Lower leg skin (tissue), 3 donors: ENCODE measurements at regions not wholly inside any gene's neighbourhood (a gene's known extent, or its start where the extent isn't known, plus 50 kb on each side); places are given as distances from the start of the nearest gene placed in this dataset.

Source experiments
- POLR2A ChIP-seq, 2 donors: fragments of 450-650 bp; IDR thresholded peaks; one replicate each; pipeline ENCODE4 v1.6.1; 2016 to 2017; ENCODE audit warnings: antibody characterized with exemption in 2 of 2, mild to moderate bottlenecking in 1 of 2, moderate library complexity in 1 of 2
- TF ChIP-seq, protein P1 (sequence below), 3 donors: fragments of 450-650 bp; IDR thresholded peaks; one replicate each; pipeline ENCODE4 v1.5.1; 2016; ENCODE audit warnings: antibody characterized with exemption in 3 of 3, mild to moderate bottlenecking in 3 of 3, moderate library complexity in 2 of 3

DNA sequence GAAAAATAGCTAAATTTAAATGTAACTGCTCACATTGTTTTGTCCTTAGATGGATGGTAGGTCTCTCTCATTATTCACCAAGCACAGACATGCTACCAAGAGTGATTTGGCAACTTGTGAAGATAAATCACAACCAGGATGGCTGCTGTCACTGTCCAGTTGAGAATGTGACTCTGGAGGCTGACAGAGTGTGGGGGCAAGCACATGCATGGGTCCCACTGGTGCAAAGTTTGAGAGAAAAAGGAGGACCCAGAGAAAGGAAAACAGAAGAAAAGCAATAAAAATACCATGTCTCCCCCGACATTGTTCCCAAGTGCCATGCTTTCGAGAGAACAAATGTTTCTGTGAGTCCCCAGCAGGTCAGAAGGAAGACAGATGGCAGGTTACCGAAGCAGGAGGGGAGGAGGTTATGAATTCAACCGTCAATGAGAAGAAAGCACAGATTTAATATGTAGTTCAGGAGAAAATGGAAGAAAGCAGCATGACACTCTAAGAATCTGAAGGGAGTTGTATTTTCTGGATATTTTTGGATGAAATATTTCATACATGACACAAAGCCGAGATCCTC is 73.0 kb upstream of the TSHZ2 start:
- TF ChIP-seq, protein P1, sequence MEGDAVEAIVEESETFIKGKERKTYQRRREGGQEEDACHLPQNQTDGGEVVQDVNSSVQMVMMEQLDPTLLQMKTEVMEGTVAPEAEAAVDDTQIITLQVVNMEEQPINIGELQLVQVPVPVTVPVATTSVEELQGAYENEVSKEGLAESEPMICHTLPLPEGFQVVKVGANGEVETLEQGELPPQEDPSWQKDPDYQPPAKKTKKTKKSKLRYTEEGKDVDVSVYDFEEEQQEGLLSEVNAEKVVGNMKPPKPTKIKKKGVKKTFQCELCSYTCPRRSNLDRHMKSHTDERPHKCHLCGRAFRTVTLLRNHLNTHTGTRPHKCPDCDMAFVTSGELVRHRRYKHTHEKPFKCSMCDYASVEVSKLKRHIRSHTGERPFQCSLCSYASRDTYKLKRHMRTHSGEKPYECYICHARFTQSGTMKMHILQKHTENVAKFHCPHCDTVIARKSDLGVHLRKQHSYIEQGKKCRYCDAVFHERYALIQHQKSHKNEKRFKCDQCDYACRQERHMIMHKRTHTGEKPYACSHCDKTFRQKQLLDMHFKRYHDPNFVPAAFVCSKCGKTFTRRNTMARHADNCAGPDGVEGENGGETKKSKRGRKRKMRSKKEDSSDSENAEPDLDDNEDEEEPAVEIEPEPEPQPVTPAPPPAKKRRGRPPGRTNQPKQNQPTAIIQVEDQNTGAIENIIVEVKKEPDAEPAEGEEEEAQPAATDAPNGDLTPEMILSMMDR (IDR thresholded peaks at IDR 0.05), result no peak
- no peak for TF ChIP-seq POLR2A (IDR thresholded peaks at IDR 0.05)
